H9 (cell line): ENCODE measurements at regions not wholly inside any gene's neighbourhood (a gene's known extent, or its start where the extent isn't known, plus 50 kb on each side); places are given as distances from the start of the nearest gene placed in this dataset.

Experiments used
- DNase-seq: peaks from one replicate; pipeline ENCODE4 v3.0.0-alpha.2; 2017
- H2AFZ ChIP-seq: one replicate; pipeline ENCODE4 v1.6.1; 2013; ENCODE audit warnings: mild to moderate bottlenecking, low read length, control low read depth, moderate library complexity
- H2AK5ac ChIP-seq: 2 replicates; pipeline ENCODE4 v1.6.1; 2013; ENCODE audit warnings: low read length, control low read depth, mixed read lengths; ENCODE audit not compliant: insufficient read length
- H2BK120ac ChIP-seq: one replicate; pipeline ENCODE4 v1.6.1; 2013; ENCODE audit warnings: low read depth, mild to moderate bottlenecking, low read length, control low read depth, inconsistent platforms; ENCODE audit not compliant: poor library complexity, severe bottlenecking
- H2BK12ac ChIP-seq: 2 replicates; pipeline ENCODE4 v1.6.1; 2013; ENCODE audit warnings: low read length, control low read depth, mixed read lengths, low read depth; ENCODE audit not compliant: insufficient read length
- H2BK15ac ChIP-seq: 2 replicates; pipeline ENCODE4 v1.6.1; 2013; ENCODE audit warnings: low read depth, low read length, control low read depth
- H2BK20ac ChIP-seq: one replicate; pipeline ENCODE4 v1.6.1; 2013; ENCODE audit warnings: low read depth, mild to moderate bottlenecking, low read length, control low read depth, inconsistent platforms; ENCODE audit not compliant: poor library complexity, severe bottlenecking
- H2BK5ac ChIP-seq: 2 replicates; pipeline ENCODE4 v1.6.1; 2013; ENCODE audit warnings: low read length, control low read depth, mixed read lengths; ENCODE audit not compliant: insufficient read length
- H3K14ac ChIP-seq: 2 replicates; pipeline ENCODE4 v1.6.1; 2013; ENCODE audit warnings: low read length, control low read depth; ENCODE audit not compliant: insufficient read depth
- H3K18ac ChIP-seq: 2 replicates; pipeline ENCODE4 v1.6.1; 2013; ENCODE audit warnings: low read depth, mild to moderate bottlenecking, mixed read lengths, low read length, control low read depth; ENCODE audit not compliant: insufficient read length
- H3K23ac ChIP-seq: 2 replicates; pipeline ENCODE4 v1.6.1; 2013; ENCODE audit warnings: low read length, control low read depth, mixed read lengths, low read depth; ENCODE audit not compliant: insufficient read length
- H3K23me2 ChIP-seq: 2 replicates; pipeline ENCODE4 v1.6.1; 2013; ENCODE audit warnings: low read depth, mild to moderate bottlenecking, mixed read lengths, low read length, control low read depth; ENCODE audit not compliant: insufficient read length, poor library complexity, severe bottlenecking
- H3K27ac ChIP-seq: 2 replicates; pipeline ENCODE4 v1.5.1; 2013; ENCODE audit warnings: low read length, control low read depth, mixed read lengths, low read depth; ENCODE audit not compliant: insufficient read length
- H3K27me3 ChIP-seq: 2 replicates; pipeline ENCODE4 v1.6.1; 2013; ENCODE audit warnings: low read length, control low read depth, inconsistent platforms; ENCODE audit not compliant: insufficient read depth
- H3K4ac ChIP-seq: 2 replicates; pipeline ENCODE4 v1.6.1; 2013; ENCODE audit warnings: low read depth, mild to moderate bottlenecking, control low read depth, inconsistent platforms, low read length, moderate library complexity
- H3K4me1 ChIP-seq: 2 replicates; pipeline ENCODE4 v1.6.1; 2013; ENCODE audit warnings: low read length, control low read depth, inconsistent platforms; ENCODE audit not compliant: insufficient read depth
- H3K4me2 ChIP-seq: 2 replicates; pipeline ENCODE4 v1.6.1; 2013; ENCODE audit warnings: low read length, control low read depth, mixed read lengths; ENCODE audit not compliant: insufficient read length, insufficient read depth
- H3K56ac ChIP-seq: 2 replicates; pipeline ENCODE4 v1.6.1; 2013; ENCODE audit warnings: low read depth, mild to moderate bottlenecking, mixed read lengths, low read length, control low read depth; ENCODE audit not compliant: insufficient read length
- H3K79me1 ChIP-seq: 2 replicates; pipeline ENCODE4 v1.6.1; 2013; ENCODE audit warnings: low read depth, mild to moderate bottlenecking, moderate library complexity, low read length, control low read depth, inconsistent platforms; ENCODE audit not compliant: insufficient read depth, poor library complexity, severe bottlenecking
- H3K79me2 ChIP-seq: 2 replicates; pipeline ENCODE4 v1.6.1; 2013; ENCODE audit warnings: low read length, control low read depth, inconsistent platforms; ENCODE audit not compliant: insufficient read depth
- H3K9ac ChIP-seq: 2 replicates; pipeline ENCODE4 v1.6.1; 2013; ENCODE audit warnings: low read length, control low read depth, mixed read lengths; ENCODE audit not compliant: insufficient read length; ENCODE audit errors: extremely low read depth
- H3K9me3 ChIP-seq: one replicate; pipeline ENCODE4 v1.6.1; 2013; ENCODE audit warnings: low read depth, low read length, inconsistent platforms; ENCODE audit not compliant: control insufficient read depth
- H3T11ph ChIP-seq: one replicate; pipeline ENCODE4 v1.6.1; 2013; ENCODE audit warnings: mild to moderate bottlenecking, low read length, control low read depth, inconsistent platforms
- H4K20me1 ChIP-seq: one replicate; pipeline ENCODE4 v1.6.1; 2013; ENCODE audit not compliant: control insufficient read depth, insufficient read length, insufficient read depth
- H4K5ac ChIP-seq: 2 replicates; pipeline ENCODE4 v1.6.1; 2013; ENCODE audit warnings: low read depth, mild to moderate bottlenecking, mixed read lengths, low read length, control low read depth; ENCODE audit not compliant: insufficient read length
- H4K8ac ChIP-seq: replicated peaks from 2 replicates; pipeline ENCODE4 v1.6.1; 2013; ENCODE audit warnings: low read length, control low read depth, mixed read lengths, low read depth; ENCODE audit not compliant: insufficient read length
- H4K91ac ChIP-seq: 2 replicates; pipeline ENCODE4 v1.6.1; 2013; ENCODE audit warnings: low read depth, mild to moderate bottlenecking, moderate library complexity, mixed read lengths, low read length, control low read depth; ENCODE audit not compliant: insufficient read length
- H3K27ac Mint-ChIP-seq, 3 experiments: 2 replicates in 2 of 3; 3 replicates in 1 of 3; pipeline ENCODE4 v1.8.0; 2020 to 2021; ENCODE audit warnings: mixed read lengths in 3 of 3, mild to moderate bottlenecking in 1 of 3, moderate library complexity in 1 of 3
- H3K27me3 Mint-ChIP-seq: 2 replicates; pipeline ENCODE4 v1.8.0; 2021; ENCODE audit warnings: low read depth, mild to moderate bottlenecking, moderate library complexity, mixed read lengths
- H3K36me3 Mint-ChIP-seq, 3 experiments: 2 replicates in 2 of 3; 3 replicates in 1 of 3; pipeline ENCODE4 v1.8.0; 2020 to 2021; ENCODE audit warnings: low read depth in 3 of 3, mixed read lengths in 3 of 3; ENCODE audit not compliant: insufficient read depth in 1 of 3
- H3K4me1 Mint-ChIP-seq, 2 experiments: 2 replicates each; pipeline ENCODE4 v1.8.0; 2020; ENCODE audit warnings: mixed read lengths in 2 of 2
- H3K4me3 Mint-ChIP-seq, 2 experiments: 2 replicates in 1 of 2; 3 replicates in 1 of 2; pipeline ENCODE4 v1.8.0; 2020 to 2021; ENCODE audit warnings: mild to moderate bottlenecking in 2 of 2, mixed read lengths in 2 of 2, moderate library complexity in 1 of 2
- H3K9me3 Mint-ChIP-seq, 2 experiments: 2 replicates in 1 of 2; 3 replicates in 1 of 2; pipeline ENCODE4 v1.8.0; 2020; ENCODE audit warnings: mild to moderate bottlenecking in 2 of 2, mixed read lengths in 2 of 2, moderate library complexity in 1 of 2
- WGBS: extraction: QIAGEN DNeasy Blood & Tissue Kit; methylation state at CpG from one replicate; pipeline ENCODE4 v1.1.7; 2013; ENCODE audit warnings: missing lambda C conversion rate, low lambda C conversion rate, mixed read lengths; ENCODE audit not compliant: insufficient read length; ENCODE audit errors: extremely low coverage; 5-methylcytosine and 5-hydroxymethylcytosine counted together
- TF ChIP-seq, protein P1 (sequence below): fragments of 200-600 bp; sonication (generic); conservative IDR thresholded peaks from 3 replicates; pipeline ENCODE4 v1.8.0; 2021; ENCODE audit warnings: antibody characterized with exemption, mild to moderate bottlenecking

- TF ChIP-seq, protein P1, sequence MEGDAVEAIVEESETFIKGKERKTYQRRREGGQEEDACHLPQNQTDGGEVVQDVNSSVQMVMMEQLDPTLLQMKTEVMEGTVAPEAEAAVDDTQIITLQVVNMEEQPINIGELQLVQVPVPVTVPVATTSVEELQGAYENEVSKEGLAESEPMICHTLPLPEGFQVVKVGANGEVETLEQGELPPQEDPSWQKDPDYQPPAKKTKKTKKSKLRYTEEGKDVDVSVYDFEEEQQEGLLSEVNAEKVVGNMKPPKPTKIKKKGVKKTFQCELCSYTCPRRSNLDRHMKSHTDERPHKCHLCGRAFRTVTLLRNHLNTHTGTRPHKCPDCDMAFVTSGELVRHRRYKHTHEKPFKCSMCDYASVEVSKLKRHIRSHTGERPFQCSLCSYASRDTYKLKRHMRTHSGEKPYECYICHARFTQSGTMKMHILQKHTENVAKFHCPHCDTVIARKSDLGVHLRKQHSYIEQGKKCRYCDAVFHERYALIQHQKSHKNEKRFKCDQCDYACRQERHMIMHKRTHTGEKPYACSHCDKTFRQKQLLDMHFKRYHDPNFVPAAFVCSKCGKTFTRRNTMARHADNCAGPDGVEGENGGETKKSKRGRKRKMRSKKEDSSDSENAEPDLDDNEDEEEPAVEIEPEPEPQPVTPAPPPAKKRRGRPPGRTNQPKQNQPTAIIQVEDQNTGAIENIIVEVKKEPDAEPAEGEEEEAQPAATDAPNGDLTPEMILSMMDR = no peak
- no peak overlapping the region for H2BK120ac ChIP-seq
- no peaks in the 10 kb centered on the region for H4K20me1 ChIP-seq
- no peak overlapping the region for H3K56ac ChIP-seq
- no peaks in the 10 kb centered on the region for H3K79me2 ChIP-seq
- H2BK12ac ChIP-seq = no peak overlapping the region
- H2BK20ac ChIP-seq = no peak overlapping the region
- no peak overlapping the region for H3T11ph ChIP-seq
- H3K79me1 ChIP-seq = no peaks in the 10 kb centered on the region
- Mint-ChIP-seq H3K4me3 (no peak overlapping the region), H3K36me3 (no peaks in the 10 kb centered on the region), H3K9me3 (no peaks in the 10 kb centered on the region), H3K27ac (0 out of 7 replicates have a peak overlapping the region, but pooled peaks of 1 of the 3 experiments have one; percentile 27), H3K27me3 (no peaks in the 10 kb centered on the region), H3K4me1 (no peaks in the 10 kb centered on the region)
- no CpG with 5 or more reads among the region's 2 CpGs for WGBS
- H3K27me3 ChIP-seq = no peaks in the 10 kb centered on the region
- H3K4me2 ChIP-seq = no peak overlapping the region
- H3K4ac ChIP-seq = no peak overlapping the region
- H4K8ac ChIP-seq = no peak overlapping the region
- H2AFZ ChIP-seq = no peak overlapping the region
- H3K9ac ChIP-seq = no peak overlapping the region
- no peak for DNase-seq
- H3K14ac ChIP-seq = no peak overlapping the region
- no peak overlapping the region for H2AK5ac ChIP-seq
- H3K23me2 ChIP-seq = no peaks in the 10 kb centered on the region
- H3K18ac ChIP-seq = no peak overlapping the region
- H3K4me1 ChIP-seq = no peaks in the 10 kb centered on the region
- H3K23ac ChIP-seq = no peak overlapping the region
- H3K27ac ChIP-seq = no peak overlapping the region
- no peak overlapping the region for H4K91ac ChIP-seq
- H2BK5ac ChIP-seq = no peak overlapping the region
- H4K5ac ChIP-seq = no peak overlapping the region
- no peak overlapping the region for H2BK15ac ChIP-seq
- no peaks in the 10 kb centered on the region for H3K9me3 ChIP-seq
Measured at GRCh38 chr14:85088192-85088591, 441.8 kb upstream of the FLRT2 start.
